Stimulated activated CD8-positive, alpha-beta memory T cell treated with anti-CD3 and anti-CD28 coated beads, Interleukin-15, amount 100 ng/mL, for 24 hours (primary cell): ENCODE measurements at regions not wholly inside any gene's neighbourhood (a gene's known extent, or its start where the extent isn't known, plus 50 kb on each side); places are given as distances from the start of the nearest gene placed in this dataset.

ENCODE experiments used
- DNase-seq: peaks from one replicate; pipeline ENCODE4 v3.0.0-alpha.2; 2020; ENCODE audit warnings: low read depth

DNA sequence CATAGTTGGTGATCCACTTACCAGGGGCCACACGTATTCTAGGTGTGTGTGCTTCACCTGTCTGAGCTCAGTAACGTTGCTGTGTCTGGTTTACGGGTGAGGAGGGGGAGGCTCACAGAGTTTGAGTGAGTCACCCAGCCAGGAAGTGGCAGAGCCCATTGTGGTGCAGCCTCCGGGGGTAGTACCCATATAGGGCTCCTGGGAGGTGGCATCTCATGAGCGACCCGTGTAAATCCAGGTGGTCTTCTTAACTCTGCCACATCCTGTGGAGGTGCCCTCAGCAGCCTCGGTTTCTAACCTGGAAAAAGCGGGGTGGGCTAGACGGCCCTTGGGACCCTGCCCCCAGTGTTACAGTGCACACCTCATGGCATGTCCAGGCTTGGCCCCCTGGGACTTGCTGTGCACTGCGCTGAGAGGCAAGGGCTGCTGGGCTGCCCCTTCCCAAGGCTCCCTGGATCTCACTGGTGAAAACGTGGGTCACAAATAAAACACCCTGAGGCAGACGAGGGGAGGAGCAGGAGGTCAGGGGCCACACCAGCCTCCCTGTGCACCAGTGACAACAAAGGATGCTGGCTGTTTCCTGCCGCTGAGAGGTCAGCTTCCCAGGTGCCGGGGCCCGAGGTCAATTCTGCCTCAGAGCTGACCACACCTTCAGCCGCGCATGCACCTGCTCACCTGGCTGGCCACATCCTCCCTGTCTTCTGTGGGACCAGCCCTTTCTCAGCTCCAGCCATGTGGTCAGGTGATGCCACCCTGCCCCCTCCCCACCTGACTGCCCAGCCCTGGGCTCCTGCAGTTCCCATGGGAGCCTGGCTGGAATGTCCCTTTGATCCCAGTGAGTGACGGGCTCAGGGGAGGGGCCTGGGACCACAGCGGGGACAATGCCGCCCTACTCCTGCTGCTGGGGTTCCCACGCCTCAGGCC is 305.1 kb downstream of the CTTN start:
- no peak for DNase-seq

DNA sequence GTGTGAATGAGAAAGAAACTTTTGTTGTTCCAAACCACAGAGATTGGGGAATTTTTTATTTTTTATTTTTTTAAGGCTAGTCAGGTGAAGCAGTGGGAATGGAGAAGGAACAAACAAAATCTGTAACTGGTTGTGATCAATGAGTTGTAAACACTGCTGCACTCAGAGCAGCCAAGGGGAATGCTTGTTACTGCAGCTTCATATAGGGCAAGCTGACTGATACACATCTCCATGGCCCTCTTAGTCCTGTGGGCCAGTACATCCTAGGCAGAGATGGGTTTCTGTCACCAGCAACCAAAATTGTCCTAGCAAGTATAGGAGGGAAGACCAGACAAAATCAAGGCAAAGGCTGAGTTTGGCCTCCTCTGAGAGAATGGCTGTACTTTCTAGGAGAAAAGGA is 306.8 kb downstream of the CTTN start:
- DNase-seq: no peak

DNA sequence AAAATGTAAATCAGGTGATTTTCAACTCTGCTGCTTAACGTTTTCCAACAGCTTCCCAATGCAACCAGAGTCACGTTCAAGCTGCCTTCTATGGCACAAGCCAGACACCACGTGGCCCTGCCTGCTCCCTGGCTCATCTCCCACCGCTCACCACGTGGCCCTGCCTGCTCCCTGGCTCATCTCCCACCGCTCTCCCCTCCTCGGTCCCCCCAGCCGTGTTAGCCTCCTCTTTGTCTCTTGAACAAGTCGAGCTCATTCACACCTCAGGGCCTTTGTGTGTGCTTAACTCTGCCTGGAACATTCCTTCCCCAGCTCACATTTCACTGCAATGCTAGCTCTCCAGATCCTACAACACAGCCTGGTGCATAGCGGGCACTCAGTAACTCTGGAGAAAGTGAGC is 307.6 kb downstream of the CTTN start:
- DNase-seq: no peak

DNA sequence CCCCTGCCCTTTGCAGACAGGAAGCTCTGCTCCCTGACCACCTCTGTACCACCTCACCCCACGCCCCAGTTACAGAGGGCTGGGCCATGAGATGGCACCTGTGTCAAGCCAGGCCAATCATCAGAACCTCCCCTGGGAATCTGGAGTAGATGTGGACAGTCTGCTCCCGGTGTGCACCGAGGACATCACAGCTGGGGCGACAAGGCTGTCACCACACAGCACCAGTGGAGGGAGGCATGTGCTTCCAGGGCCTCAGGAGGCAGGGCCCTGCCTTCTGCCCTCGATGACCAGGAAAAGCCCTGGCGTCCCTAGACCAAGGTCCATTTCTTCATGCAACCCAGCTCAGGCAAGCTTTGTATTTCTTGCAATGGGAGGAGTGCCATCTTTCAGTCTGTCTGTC is 309.5 kb downstream of the CTTN start:
- DNase-seq: no peak

DNA sequence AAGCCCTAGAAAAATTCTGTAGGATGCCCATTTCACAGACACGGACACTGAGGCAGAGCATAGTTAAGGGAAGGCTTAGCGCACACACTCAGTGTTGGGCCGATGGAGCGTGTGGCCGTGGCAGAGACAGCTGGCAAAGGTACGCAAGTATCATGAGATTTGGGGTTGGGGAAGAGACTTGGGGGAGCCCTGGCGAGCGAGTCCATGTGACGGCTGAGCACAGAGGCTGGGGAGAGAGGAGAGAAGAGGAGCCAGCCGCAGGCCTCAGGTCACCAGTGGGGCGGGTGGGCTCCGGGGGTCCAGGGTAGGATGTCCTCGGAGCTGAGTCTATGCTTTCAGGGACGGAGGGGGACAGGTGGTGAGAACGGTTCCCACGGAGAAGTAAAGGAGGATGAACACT is 311.3 kb downstream of the CTTN start:
- DNase-seq: no peak

DNA sequence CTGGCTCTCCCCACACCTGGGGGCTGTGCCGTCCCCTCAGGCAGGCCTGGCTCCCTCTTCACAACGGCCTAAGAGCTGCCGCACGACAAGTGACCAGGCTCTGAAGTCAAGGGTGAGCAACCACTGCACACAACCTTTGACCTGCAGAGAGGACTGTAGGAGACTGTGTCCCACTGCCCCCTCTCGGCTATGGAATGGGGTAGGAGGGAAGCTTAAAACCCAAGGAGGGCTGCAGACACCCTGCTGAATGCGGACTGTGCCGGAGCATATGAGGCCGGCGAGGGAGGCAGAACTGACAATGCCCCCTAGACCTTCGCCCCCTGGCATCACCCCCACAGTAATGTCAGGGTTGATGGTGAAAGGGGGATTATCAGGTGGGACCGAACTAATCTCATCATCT is 311.9 kb downstream of the CTTN start:
- no peak for DNase-seq

DNA sequence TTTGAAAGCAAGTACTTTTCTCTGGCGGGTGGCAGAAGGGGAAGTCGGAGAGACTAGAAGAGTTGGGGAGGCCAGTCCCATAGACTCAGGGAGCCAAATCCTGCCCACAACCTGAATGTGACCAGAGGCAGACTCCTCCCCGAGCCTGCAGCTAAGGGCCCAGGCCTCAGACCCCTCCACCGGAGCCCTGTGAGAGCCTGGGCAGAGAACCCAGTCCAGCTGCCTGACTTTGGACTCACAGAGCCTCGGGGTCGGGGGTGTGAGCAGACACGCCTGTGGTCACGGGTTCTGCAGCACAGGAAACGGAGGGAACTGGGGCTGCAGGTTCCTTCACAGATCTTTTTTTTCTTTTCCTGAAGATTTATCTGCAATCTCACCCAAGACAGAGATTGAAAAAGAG is 312.3 kb downstream of the CTTN start:
- DNase-seq: no peak

DNA sequence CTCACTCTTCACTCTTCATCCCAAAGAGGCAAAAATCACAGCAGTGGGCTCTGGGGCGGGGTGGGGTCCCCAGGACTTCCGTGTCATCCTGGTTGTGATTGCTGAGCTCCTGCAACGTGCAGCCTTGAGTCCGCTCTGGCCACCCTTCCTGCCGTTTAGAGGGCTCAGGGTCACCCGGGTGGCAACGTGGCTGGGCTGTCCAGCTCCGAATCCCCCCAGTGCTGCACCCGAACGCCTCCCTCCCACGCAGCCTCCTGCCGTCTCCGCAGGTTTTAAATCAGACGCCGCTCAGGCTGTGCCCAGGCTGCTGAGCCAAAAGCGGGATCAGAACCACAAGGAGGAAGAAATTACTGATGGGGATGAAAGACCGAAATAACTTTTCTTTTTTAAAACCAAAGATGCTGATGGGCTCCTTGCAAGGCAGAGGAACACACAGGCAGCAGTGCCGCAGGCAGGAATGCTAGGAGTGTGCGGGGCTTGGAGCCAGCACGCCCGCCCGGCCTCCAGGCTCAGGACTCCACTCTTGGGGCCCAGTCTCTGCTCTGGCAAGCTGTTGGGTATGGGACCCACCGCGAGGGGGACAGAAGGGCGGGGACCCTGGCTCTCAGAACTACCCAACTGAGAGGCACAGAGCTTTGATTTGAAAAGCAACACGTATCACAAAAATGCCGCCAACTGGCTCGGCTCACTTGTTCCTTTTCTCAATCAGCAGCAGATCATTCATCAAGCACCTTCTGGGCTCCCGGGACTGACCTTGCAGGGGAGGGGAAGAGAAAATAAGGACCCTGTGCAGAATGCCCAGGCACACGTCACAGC is 313.0 kb downstream of the CTTN start:
- DNase-seq: no peak

DNA sequence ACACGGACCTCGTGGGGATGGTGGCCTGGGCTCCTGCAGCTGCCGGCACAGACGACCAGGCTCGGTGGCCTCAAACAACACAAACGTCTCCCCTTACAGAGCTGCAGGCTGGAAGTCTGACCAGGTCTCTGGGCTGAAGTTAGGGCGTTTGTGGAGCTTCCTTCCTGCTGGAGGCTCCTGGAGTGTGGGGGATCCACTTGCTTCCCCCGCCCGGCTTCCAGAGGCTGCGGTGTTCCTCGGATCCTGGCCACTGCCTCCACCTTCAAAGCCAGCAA is 313.5 kb downstream of the CTTN start:
- DNase-seq: no peak

DNA sequence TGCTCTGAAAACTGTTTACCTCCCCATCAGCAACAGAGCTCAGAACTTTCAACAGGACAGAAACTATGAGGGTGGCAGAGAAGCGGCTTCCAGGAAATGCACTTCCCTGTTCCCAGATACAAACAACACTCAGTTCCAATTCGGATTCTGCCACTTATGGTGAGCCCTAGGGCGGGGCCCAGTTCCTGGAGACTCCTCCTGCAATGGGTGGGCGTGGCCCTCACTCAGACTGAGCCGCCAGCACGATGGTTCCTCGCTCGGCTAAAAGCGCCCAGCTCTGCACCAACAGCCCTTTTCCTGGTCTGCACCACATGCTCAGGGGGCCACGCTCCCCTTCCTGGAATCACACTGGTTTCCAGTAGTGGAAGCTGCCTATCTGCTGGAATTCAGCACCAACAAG is 314.1 kb downstream of the CTTN start:
- DNase-seq: no peak

DNA sequence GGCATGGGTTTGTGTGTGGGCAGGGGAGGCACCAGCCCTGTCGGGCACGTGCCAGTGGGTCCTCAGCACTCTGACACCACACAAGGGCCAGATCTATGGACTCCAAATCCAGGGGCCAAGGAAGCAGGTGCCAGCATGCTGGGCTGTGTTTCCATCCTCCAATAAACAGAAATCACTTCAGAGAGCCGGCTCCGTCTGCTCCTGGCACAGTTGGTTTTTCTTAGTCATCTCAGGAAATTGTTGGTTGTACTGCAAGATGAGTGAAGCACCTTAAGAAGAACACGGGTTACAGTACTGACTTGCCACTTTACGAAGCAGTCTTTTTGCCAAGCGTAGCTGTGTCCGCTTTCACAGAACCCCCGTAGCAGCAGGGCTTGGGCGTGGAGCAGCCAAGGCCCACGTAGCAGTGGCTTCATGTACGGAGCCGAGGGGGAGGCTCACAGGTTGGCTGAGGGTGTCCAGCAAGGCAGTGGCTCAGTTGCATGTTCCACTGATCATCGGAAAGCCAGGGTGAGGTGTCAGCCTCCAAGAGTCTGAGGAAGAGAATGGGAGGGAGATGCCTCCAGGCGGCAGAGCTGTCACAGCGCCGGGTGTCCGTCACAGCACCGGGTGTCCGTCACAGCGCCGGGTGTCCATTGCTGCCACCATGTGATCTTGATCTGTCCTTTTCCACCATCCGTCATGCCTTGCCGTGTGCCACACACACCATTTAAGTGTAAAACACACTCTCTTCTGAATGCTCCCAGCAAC is 314.9 kb downstream of the CTTN start:
- no peak for DNase-seq

DNA sequence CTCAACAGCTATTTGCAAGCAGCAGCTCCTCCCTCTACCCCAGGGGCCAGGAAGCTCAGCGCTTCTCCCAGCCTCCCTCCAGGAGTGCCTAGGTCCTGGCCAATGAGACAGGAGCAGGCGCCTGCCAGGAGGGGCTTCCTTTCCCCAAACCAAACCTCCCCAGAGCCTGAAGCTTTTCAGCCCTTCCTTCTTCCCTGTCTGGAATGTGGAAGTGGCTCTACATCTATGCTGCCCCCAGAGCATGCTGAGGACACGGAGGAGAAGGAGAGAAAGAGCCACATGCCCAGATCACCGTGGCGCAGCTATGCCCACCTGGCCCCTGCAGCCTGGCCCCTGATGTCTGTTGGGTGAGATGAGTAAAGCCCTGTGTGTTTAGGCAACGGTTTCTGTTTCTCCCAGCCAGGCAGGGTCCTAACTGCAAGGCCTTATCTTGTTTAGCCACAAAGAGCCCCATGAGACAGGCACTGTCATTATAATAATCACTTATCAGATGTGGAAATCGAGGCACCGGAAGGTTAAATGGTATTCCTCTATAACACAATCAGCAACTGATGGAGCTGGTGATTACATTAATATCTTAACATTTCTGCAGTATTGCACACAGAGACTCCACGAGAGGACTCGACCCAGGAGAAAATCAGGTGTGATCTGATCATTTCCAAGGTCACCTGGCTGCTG is 315.8 kb downstream of the CTTN start:
- DNase-seq: no peak

DNA sequence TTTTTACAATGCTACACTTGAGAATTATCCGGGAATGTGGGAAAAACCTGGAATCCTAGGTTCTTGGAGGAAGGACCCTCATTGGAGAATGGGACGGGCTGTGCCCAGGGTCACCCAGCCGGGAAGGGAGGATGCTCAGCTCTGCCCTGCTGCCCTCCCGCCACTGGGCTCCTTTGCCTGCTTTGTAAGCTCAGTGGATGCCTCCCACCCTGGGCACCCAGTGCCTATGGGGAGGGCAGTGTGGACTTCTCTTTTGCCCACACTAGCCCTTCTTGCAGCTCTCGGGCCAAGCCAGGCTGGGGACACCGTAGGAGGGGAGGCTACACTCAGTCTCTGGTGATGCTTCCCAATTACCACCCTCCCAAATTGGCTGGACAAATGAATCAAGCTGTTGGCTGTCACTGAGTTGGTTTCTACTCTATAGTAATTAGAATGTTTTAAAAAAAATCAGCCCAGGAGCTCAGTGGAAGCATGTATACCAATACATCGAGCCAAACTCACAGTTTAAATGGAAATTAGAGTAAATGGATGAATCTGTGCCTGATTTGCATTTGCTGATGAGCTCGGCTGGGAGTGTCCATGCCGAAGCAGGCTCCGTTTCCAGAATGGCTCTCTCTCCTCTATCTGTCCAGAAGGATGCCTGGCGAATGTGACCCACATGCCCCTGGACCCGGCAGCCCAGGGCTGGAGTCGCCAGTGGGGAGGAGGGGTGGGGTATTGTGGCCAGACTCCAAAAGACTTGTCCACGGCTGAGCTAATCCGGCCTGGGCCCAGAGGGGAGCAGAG is 317.0 kb downstream of the CTTN start:
- no peak for DNase-seq

DNA sequence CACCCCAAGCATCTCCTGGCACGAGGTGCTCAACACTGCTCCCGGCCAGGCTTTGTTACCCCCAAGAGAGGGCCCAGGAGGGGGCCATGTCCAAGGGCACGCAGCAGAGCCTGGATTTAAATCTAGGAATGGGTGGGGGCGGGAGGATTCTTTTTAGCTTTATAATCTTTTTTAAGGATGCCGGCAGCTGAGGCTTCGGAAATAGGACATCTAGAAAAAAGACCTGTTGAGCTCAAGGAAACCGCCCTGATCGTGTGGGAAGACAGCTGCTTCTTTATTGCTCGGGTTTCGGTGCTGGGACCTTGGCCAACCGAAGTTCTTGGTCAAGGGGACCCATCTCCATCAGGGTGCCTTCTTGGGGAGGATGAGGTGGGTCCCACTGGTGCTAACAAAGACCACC is 317.9 kb downstream of the CTTN start:
- DNase-seq: no peak

DNA sequence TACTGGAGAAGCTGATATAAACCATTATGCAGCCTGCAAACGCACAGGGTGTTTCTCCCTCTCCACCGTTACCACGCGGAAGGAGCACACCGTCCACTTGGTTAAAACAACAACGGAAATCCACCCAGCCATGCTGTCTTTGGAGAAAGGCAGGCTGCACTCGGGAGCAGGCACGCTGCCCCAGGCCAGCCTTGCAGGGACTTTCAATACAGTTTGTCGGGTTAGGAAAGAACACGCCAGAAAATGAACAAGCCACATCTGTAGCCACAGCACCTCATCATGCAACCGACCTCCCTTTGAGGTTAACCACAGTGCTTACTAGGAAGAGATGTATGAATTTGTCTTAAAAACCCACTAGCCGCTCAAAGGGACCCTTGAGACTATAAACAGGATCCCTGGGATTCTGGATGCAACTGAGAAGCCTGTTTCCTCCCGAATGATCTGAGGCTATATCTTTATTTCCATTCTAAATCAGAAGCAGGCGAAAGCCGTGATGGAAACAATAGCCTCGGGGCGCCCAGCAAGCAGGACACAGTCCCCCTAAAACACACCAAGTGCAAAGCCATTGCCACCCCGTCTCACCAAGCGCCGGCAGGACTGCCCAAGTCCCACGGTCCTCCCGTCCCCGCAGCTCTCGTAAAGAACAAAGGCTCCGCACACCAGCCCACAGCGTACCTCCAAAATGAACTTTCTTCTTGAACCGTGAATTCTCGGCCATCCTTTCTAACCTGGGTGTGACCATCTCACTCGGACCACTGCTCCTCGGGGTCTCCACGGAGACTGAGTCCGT is 318.9 kb downstream of the CTTN start:
- no peak for DNase-seq

DNA sequence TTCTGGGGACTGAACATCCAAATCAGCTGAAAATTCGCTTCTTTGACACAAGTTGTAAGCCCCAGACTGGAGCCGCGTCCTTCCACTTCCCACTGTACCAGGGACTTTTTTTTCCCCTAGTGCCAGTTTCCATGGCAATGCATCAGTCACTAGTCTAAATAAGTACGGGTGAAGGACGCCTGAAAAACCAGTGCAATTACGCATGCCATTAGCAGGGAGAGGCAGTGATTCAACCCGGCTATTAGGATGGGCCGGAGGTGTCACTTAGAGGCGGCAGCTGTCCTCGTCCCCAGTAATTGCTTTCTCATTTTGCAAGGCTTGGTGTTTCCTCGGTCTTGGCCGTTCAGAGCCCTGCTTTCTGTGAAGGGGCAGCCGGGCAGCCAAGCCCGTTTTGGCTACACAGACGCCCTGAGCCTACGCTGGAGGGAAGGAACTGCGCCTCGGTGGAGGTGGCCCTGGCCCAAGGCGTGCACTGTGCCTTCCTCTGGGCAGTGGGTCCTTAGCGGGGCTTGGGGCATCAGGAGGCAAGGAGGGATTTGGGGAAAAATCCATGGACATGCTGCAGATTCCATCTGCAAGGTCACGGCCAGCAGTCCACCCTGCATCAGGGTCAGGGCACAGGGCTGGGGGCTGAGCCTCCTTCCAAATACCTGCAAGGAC is 319.7 kb downstream of the CTTN start:
- no peak for DNase-seq

DNA sequence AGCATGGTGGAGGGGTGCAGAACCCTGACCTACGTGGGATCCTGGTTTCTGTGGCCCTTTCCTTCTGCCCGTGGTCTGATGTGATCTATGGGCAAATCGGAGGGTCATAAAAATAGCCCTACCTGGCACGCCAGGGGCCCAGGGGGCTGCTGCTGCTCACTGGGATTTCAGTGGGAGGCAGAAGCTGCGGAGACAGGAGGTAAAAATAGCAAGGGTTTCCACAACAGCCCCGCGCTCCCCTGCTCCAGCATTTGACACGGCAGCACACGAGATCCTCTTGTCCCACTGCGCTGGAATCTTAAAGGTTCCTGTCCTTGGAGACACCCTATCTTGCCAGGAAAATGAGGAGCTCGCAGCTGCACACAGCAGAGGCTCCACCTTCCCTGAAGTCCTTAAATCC is 321.2 kb downstream of the CTTN start:
- no peak for DNase-seq

DNA sequence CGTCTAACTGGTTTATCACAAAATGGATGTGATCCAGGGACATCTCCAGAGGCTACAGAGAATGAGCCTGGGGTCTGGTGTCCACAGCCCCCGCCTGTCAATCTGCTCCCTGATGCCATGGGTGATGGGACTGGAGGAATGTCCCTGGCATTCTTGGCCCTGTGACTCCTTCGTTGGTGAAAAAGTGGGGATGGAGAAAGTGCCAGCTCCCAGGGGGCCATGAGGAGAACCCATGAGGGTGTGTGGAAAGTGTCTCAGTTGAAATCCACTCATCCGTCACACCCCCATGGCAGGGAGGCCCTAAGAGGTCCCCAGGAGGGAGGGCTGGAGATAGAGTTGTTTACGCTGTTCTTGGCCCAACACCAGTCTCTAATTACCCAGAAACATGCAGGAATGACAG is 322.0 kb downstream of the CTTN start:
- no peak for DNase-seq

DNA sequence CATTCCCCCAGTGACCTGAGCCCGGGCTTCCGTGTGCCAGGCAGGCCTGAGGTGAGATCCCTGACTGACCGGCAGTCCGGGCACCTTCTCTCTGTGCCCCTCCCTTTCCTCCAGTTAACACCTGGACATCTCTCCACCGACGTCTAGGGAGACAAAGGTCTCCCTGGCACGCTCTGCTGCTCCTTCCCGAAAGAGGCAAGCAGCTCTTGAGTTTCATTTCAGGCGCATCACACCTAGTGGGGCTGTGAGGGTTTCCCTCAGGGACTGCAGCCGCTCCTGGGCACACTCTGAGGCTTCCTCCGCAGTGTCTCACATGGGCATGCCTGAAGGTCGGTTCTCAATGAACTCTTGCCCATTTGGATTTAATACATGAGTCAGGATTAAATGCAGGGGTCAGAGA is 322.7 kb downstream of the CTTN start:
- no peak for DNase-seq

DNA sequence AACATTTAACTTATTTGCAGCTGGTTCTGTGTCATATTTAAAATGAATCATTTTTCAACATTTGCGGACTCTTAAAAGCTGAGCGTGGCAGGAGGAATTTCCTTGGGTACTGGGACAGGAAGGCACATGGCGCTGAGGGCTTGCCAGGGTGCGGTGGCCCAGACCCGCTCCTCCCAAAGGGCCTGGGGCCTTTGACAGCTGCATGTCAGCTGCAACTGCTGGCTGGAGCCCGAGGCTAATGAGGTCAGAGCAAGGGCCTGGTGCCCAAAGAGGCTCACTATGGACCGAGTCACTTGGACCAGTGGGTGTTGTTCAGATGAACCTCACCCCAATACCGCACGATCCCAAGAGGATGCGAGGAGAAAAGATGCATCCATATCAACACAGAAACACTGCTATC is 326.9 kb downstream of the CTTN start:
- no peak for DNase-seq
